ENCODE measurements at regions not wholly inside any gene's neighbourhood (a gene's known extent, or its start where the extent isn't known, plus 50 kb on each side); places are given as distances from the start of the nearest gene placed in this dataset.

- H4K20me1 ChIP-seq (ENCODE audit: insufficient read depth, low read length) = no peaks in the 10 kb centered on the region
- no peaks in the 10 kb centered on the region for H3K4me1 ChIP-seq (ENCODE audit: insufficient read depth, low read length, severe bottlenecking)
- no peaks in the 10 kb centered on the region for H3K79me2 ChIP-seq (ENCODE audit: insufficient read depth, low read length)
- no peak overlapping the region for H3K27ac ChIP-seq (ENCODE audit: low read depth, low read length, poor library complexity, severe bottlenecking)
- H3K36me3 ChIP-seq (ENCODE audit: insufficient read depth, low read length) = no peaks in the 10 kb centered on the region
- H3K4me3 ChIP-seq (ENCODE audit: low read depth, low read length, poor library complexity, severe bottlenecking) = no peak overlapping the region
- TF ChIP-seq, protein P1, sequence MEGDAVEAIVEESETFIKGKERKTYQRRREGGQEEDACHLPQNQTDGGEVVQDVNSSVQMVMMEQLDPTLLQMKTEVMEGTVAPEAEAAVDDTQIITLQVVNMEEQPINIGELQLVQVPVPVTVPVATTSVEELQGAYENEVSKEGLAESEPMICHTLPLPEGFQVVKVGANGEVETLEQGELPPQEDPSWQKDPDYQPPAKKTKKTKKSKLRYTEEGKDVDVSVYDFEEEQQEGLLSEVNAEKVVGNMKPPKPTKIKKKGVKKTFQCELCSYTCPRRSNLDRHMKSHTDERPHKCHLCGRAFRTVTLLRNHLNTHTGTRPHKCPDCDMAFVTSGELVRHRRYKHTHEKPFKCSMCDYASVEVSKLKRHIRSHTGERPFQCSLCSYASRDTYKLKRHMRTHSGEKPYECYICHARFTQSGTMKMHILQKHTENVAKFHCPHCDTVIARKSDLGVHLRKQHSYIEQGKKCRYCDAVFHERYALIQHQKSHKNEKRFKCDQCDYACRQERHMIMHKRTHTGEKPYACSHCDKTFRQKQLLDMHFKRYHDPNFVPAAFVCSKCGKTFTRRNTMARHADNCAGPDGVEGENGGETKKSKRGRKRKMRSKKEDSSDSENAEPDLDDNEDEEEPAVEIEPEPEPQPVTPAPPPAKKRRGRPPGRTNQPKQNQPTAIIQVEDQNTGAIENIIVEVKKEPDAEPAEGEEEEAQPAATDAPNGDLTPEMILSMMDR (IDR thresholded peaks at IDR 0.05; ENCODE audit: low read length) = no peak
- no peak for TF ChIP-seq EZH2 (IDR thresholded peaks at IDR 0.05; ENCODE audit: borderline replicate concordance, low read length)
- no peak overlapping the region for H2AFZ ChIP-seq (ENCODE audit: low read length)
- H3K4me2 ChIP-seq (ENCODE audit: low read length) = no peak overlapping the region
- H3K9ac ChIP-seq (ENCODE audit: low read length) = no peak overlapping the region
- H3K9me2 ChIP-seq (ENCODE audit: low read depth, low read length) = no peaks in the 10 kb centered on the region
- H3F3A ChIP-seq (ENCODE audit: insufficient read depth, low read length) = no peaks in the 10 kb centered on the region
- no peaks in the 10 kb centered on the region for H3K27me3 ChIP-seq (ENCODE audit: insufficient read depth, low read length)
- no peaks in the 10 kb centered on the region for H3K9me3 ChIP-seq (ENCODE audit: low read length)
Observed at GRCh38 chr9:86641970-86642369, 287.8 kb upstream of the TUT7 start.

DNA sequence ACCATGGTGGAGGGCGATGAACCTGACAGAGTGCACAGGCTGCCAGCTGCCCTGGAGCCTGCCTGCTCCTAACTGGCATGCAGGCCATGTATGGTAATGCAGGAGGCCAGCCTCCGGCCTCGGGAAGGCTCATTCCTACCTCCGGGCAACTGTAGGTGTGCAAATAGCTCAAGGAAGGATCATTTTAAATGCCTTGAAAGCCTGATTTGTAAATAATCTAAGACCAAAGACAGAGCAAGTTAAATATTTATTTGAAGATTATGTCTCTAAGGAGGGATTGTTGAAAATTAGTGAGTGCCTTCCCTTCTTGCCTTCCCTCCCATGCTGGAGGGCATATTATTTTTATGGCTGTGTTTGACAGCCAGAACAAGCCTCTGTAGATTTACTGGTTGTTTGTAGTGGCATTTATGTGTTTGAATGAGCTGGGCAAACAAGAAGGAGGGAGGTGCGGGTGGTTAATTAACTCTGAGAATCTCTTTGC is 285.7 kb upstream of the TUT7 start:
- H3K9me2 ChIP-seq (ENCODE audit: low read depth, low read length) = no peaks in the 10 kb centered on the region
- H3K79me2 ChIP-seq (ENCODE audit: insufficient read depth, low read length) = no peaks in the 10 kb centered on the region
- H3K4me2 ChIP-seq (ENCODE audit: low read length) = no peak overlapping the region
- H3K4me3 ChIP-seq (ENCODE audit: low read depth, low read length, poor library complexity, severe bottlenecking) = no peak overlapping the region
- H2AFZ ChIP-seq (ENCODE audit: low read length) = no peak overlapping the region
- H3K27me3 ChIP-seq (ENCODE audit: insufficient read depth, low read length) = no peaks in the 10 kb centered on the region
- H3K4me1 ChIP-seq (ENCODE audit: insufficient read depth, low read length, severe bottlenecking) = no peaks in the 10 kb centered on the region
- H3K9ac ChIP-seq (ENCODE audit: low read length) = no peak overlapping the region
- no peak overlapping the region for H3K27ac ChIP-seq (ENCODE audit: low read depth, low read length, poor library complexity, severe bottlenecking)
- H3K9me3 ChIP-seq (ENCODE audit: low read length) = no peaks in the 10 kb centered on the region
- no peak for TF ChIP-seq EZH2 (IDR thresholded peaks at IDR 0.05; ENCODE audit: borderline replicate concordance, low read length)
- TF ChIP-seq, protein P1 (IDR thresholded peaks at IDR 0.05; ENCODE audit: low read length) = no peak
- H3K36me3 ChIP-seq (ENCODE audit: insufficient read depth, low read length) = no peaks in the 10 kb centered on the region
- H3F3A ChIP-seq (ENCODE audit: insufficient read depth, low read length) = no peaks in the 10 kb centered on the region
- H4K20me1 ChIP-seq (ENCODE audit: insufficient read depth, low read length) = no peaks in the 10 kb centered on the region

DNA sequence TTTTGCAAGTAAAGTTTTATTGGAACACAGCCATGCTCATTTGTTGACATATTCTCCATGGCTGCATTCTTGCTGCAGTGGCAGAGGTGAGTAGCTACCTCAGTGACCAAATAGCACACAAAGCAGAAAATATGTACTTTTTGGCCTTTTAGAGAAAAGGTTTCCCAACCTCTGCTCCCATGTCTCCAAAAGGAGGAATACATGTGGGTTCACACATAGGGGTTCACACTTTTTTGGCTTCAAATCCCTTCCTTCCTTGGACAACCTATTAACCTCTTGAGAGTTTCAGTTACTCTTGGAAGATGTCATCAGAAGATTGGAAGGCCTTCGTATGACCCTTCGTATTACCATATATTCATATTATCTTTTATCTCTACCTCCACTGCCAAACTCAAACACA is 285.1 kb upstream of the TUT7 start:
- no peaks in the 10 kb centered on the region for H3K4me1 ChIP-seq (ENCODE audit: insufficient read depth, low read length, severe bottlenecking)
- no peak overlapping the region for H3K4me2 ChIP-seq (ENCODE audit: low read length)
- H3K36me3 ChIP-seq (ENCODE audit: insufficient read depth, low read length) = no peaks in the 10 kb centered on the region
- H2AFZ ChIP-seq (ENCODE audit: low read length) = no peak overlapping the region
- no peaks in the 10 kb centered on the region for H4K20me1 ChIP-seq (ENCODE audit: insufficient read depth, low read length)
- no peaks in the 10 kb centered on the region for H3K27me3 ChIP-seq (ENCODE audit: insufficient read depth, low read length)
- no peaks in the 10 kb centered on the region for H3F3A ChIP-seq (ENCODE audit: insufficient read depth, low read length)
- H3K9me3 ChIP-seq (ENCODE audit: low read length) = no peaks in the 10 kb centered on the region
- H3K9ac ChIP-seq (ENCODE audit: low read length) = no peak overlapping the region
- no peaks in the 10 kb centered on the region for H3K79me2 ChIP-seq (ENCODE audit: insufficient read depth, low read length)
- no peak overlapping the region for H3K27ac ChIP-seq (ENCODE audit: low read depth, low read length, poor library complexity, severe bottlenecking)
- TF ChIP-seq EZH2 (IDR thresholded peaks at IDR 0.05; ENCODE audit: borderline replicate concordance, low read length) = no peak
- TF ChIP-seq, protein P1 (IDR thresholded peaks at IDR 0.05; ENCODE audit: low read length) = no peak
- no peak overlapping the region for H3K4me3 ChIP-seq (ENCODE audit: low read depth, low read length, poor library complexity, severe bottlenecking)
- no peaks in the 10 kb centered on the region for H3K9me2 ChIP-seq (ENCODE audit: low read depth, low read length)

All from OCI-LY1 (cell line).